ENCODE measurements at regions not wholly inside any gene's neighbourhood (a gene's known extent, or its start where the extent isn't known, plus 50 kb on each side); places are given as distances from the start of the nearest gene placed in this dataset.

DNA sequence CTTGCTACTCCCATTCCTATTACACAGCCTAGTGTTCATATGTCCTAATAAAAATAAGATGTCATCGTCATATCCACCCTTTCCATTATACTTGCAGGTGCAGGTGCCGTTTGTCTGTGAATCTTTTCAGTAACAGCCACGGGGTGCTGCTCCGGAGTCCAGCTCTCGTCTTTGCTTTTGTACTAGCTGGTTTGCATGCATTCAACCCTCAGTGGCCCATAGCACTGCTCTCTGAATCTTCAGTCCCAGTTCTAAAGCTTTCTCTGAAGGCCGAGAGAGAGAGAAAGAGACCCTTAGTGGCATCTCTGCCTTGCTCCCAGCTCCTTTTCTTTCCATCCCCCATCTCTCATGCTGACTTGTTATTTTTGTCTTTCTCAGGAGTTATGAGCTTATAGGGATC, 468.5 kb downstream of the TMEM232 start:
- Histone ChIP-seq H3K4me3 (no peak overlapping the region), H3K4me1 (no peaks in the 10 kb centered on the region), H3K36me3 (no peaks in the 10 kb centered on the region), H3K27me3 (no peaks in the 10 kb centered on the region), H3K27ac (no peak overlapping the region), H3K9me3 (no peaks in the 10 kb centered on the region)
- ATAC-seq, result no peak
- DNase-seq, result no peak
- in situ Hi-C loops (cut with MboI; ENCODE audit: low sequenced_read_pairs in 4 of 4), result no loop called here
- intact Hi-C loops (cut with DNase I; ENCODE audit: low total_unique reads), result no loop called here
- TF ChIP-seq, protein P1, sequence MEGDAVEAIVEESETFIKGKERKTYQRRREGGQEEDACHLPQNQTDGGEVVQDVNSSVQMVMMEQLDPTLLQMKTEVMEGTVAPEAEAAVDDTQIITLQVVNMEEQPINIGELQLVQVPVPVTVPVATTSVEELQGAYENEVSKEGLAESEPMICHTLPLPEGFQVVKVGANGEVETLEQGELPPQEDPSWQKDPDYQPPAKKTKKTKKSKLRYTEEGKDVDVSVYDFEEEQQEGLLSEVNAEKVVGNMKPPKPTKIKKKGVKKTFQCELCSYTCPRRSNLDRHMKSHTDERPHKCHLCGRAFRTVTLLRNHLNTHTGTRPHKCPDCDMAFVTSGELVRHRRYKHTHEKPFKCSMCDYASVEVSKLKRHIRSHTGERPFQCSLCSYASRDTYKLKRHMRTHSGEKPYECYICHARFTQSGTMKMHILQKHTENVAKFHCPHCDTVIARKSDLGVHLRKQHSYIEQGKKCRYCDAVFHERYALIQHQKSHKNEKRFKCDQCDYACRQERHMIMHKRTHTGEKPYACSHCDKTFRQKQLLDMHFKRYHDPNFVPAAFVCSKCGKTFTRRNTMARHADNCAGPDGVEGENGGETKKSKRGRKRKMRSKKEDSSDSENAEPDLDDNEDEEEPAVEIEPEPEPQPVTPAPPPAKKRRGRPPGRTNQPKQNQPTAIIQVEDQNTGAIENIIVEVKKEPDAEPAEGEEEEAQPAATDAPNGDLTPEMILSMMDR (IDR thresholded peaks at IDR 0.05 in 4 of 5, conservative IDR thresholded peaks at IDR 0.05 in 1 of 5), result no peak
- TF ChIP-seq POLR2A (IDR thresholded peaks at IDR 0.05), result no peak

DNA sequence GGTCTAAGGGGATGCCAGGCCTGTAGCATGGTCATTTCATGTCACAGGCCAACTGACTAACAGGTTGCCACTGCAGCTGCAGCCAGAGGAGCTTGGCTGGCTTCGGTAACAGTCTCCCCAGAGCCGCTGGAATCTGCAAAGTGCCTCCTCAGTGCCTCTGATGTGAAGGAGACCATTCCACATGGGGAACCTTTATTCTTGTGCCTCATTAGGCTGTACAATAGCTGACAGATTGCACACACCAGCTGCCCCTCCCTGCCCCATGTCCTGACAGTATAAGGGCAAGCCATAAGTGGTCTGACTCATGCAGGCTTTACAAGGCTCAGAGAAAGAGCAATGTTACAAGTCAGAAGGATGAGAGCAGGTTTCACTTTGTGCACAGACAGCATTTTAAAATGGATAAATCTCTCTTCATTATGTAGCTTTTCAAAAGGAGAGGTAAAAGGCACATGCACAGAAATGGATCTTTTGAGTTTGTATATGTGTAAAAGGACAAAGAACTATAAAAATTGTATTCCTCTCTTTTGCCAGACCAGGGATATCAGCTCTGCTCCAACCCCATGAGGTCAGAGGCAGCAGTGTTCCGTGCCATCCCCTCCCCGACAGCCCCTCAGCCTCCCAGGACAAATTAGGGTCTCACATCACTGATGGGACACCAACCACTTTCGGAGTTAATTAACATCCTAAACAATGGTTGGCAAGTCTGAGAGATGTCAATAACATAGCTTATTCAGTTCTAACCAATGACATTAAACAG, 467.8 kb downstream of the TMEM232 start:
- no peak overlapping the region for H3K4me3 ChIP-seq
- no peaks in the 10 kb centered on the region for H3K9me3 ChIP-seq
- TF ChIP-seq POLR2A (IDR thresholded peaks at IDR 0.05), result no peak
- no peak for ATAC-seq
- intact Hi-C loops (cut with DNase I; ENCODE audit: low total_unique reads), result no loop called here
- in situ Hi-C loops (cut with MboI; ENCODE audit: low sequenced_read_pairs in 4 of 4), result no loop called here
- no peaks in the 10 kb centered on the region for H3K27me3 ChIP-seq
- DNase-seq, result no peak
- H3K36me3 ChIP-seq, result no peaks in the 10 kb centered on the region
- no peaks in the 10 kb centered on the region for H3K4me1 ChIP-seq
- H3K27ac ChIP-seq, result no peak overlapping the region

DNA sequence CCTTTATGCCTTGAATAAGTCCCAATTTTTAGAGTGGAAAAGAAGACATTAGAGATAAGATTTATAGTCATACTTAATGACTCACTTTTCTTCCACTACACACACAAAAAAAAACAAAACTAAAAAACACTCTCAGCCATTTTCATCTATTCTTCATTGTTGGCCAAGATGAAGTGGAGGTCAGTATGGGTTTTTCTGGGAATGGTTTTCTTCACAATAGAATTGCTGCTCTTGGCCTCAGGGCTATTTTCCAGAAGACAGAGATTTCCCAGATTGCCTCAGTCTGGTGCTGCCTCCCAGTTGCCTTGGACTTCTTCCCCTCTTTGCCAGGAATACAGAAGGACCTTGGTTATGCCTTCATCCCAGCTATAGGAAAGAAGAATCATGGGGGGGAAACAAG, 463.7 kb downstream of the TMEM232 start:
- Histone ChIP-seq H3K27ac (no peak overlapping the region), H3K9me3 (no peaks in the 10 kb centered on the region), H3K36me3 (no peaks in the 10 kb centered on the region), H3K4me1 (no peaks in the 10 kb centered on the region), H3K4me3 (no peak overlapping the region), H3K27me3 (no peaks in the 10 kb centered on the region)
- in situ Hi-C loops (cut with MboI; ENCODE audit: low sequenced_read_pairs in 4 of 4) (no loop called here), intact Hi-C loops (cut with DNase I; ENCODE audit: low total_unique reads) (no loop called here)
- DNase-seq (no peak), ATAC-seq (no peak)
- TF ChIP-seq POLR2A (IDR thresholded peaks at IDR 0.05), result no peak
- TF ChIP-seq, protein P1 (IDR thresholded peaks at IDR 0.05 in 4 of 5, conservative IDR thresholded peaks at IDR 0.05 in 1 of 5), result no peak

DNA sequence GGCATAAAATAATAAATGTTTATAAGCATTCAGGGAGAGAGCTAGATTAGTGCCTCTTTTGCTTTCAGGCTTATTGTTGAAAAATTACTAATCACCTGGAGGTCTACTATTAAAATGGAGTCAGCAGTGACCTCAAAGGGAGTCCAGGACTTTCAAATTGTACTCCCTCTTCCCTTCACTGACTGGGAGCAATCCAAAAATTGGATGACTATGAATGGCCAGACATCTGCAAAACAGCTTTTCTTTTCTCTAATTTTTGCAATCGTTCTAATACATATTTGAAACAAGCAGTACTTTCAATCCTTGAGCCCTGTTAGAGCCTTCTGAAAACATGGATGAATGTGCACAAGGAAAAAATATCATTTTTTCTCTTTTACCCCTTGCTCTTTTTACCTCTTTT, 461.8 kb downstream of the TMEM232 start:
- Histone ChIP-seq H3K27ac (no peak overlapping the region), H3K27me3 (no peaks in the 10 kb centered on the region), H3K36me3 (no peaks in the 10 kb centered on the region), H3K4me1 (peaks cover 0 to under 1% of the 10 kb centered on the region in 2 donors), H3K9me3 (no peaks in the 10 kb centered on the region), H3K4me3 (no peak overlapping the region)
- DNase-seq (no peak), ATAC-seq (no peak)
- TF ChIP-seq, protein P1 (IDR thresholded peaks at IDR 0.05 in 4 of 5, conservative IDR thresholded peaks at IDR 0.05 in 1 of 5), result no peak
- no peak for TF ChIP-seq POLR2A (IDR thresholded peaks at IDR 0.05)
- intact Hi-C loops (cut with DNase I; ENCODE audit: low total_unique reads) (no loop called here), in situ Hi-C loops (cut with MboI; ENCODE audit: low sequenced_read_pairs in 4 of 4) (no loop called here)

DNA sequence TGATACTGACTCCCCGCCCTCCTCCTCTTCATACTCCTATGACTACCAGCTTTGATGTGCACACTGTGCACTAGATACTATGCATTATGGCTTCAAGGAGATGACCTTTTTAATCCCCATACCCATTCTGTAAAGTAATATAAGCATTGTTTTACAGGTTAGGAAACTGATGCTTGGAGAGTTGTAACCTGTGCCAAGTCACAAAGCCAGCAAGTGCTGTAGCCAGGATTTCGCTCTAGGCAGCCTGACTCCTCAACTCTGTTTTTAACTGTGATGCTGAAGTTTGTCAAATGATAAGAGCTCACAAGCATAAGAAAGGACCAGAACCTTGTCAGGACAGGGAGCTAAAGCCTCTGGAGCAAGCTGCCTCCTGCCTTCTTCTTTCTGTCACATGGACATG, 461.3 kb downstream of the TMEM232 start:
- no peak overlapping the region for H3K4me3 ChIP-seq
- DNase-seq (no peak), ATAC-seq (no peak)
- H3K4me1 ChIP-seq, result peaks cover 0 to 5% of the 10 kb centered on the region in 2 donors
- in situ Hi-C loops (cut with MboI; ENCODE audit: low sequenced_read_pairs in 4 of 4) (no loop called here), intact Hi-C loops (cut with DNase I; ENCODE audit: low total_unique reads) (no loop called here)
- no peak overlapping the region for H3K27ac ChIP-seq
- TF ChIP-seq, protein P1 (IDR thresholded peaks at IDR 0.05 in 4 of 5, conservative IDR thresholded peaks at IDR 0.05 in 1 of 5), result no peak
- TF ChIP-seq POLR2A (IDR thresholded peaks at IDR 0.05), result no peak
- no peaks in the 10 kb centered on the region for H3K36me3 ChIP-seq
- no peaks in the 10 kb centered on the region for H3K9me3 ChIP-seq
- no peaks in the 10 kb centered on the region for H3K27me3 ChIP-seq
